GM12878 (cell line): ENCODE measurements at regions not wholly inside any gene's neighbourhood (a gene's known extent, or its start where the extent isn't known, plus 50 kb on each side); places are given as distances from the start of the nearest gene placed in this dataset.

Experiments
- ATAC-seq: fragments of 200-7000 bp; cut with Tn5 transposase; 3 replicates; pipeline ENCODE4 v1.9.1; 2020; ENCODE audit warnings: mild to moderate bottlenecking, moderate library complexity
- BruUV-seq: library from RNA; stranded (reverse); fragments of 400-500 nt; replicated peaks from 2 replicates; lab custom pipeline; 2021; lab: Mats Ljungman, UMichigan
- CTCF ChIA-PET: fragments of 300-600 bp; sonication (Branson Sonifier 250); formaldehyde crosslinking; extraction: SDS; loops from one replicate; lab custom pipeline; 2021; ENCODE audit warnings: inconsistent platforms; lab: Yijun Ruan, JAX
- POLR2A ChIA-PET: fragments of 350-600 bp; formaldehyde crosslinking; extraction: SDS; loops from one replicate; lab custom pipeline; 2021; ENCODE audit warnings: inconsistent platforms; lab: Charles Lee
- RAD21 ChIA-PET: fragments of 300-600 bp; sonication (Branson Sonifier 250); formaldehyde crosslinking; loops from one replicate; lab custom pipeline; 2023; ENCODE audit warnings: antibody characterized with exemption; ENCODE audit not compliant: unreplicated experiment; lab: Charles Lee
- SMC1A ChIA-PET: fragments of 300-600 bp; sonication (Branson Sonifier 250); formaldehyde crosslinking; loops from one replicate; lab custom pipeline; 2023; ENCODE audit not compliant: unreplicated experiment, uncharacterized antibody; lab: Charles Lee
- DNase-seq: peaks from one replicate; pipeline ENCODE4 v3.0.0-alpha.2; 2011; ENCODE audit warnings: low read depth, low spot score
- FAIRE-seq: peaks from 3 replicates; lab custom pipeline; 2011; peaks lifted over from hg19 to GRCh38; lab: Jason Lieb, UNC
- H2AFZ ChIP-seq: 2 replicates; pipeline ENCODE4 v1.6.0; 2011; ENCODE audit warnings: low read depth, low read length, control low read depth; ENCODE audit not compliant: control insufficient read depth
- H3K27ac ChIP-seq: 2 replicates; pipeline ENCODE4 v1.5.1; 2011; ENCODE audit warnings: control low read depth; ENCODE audit not compliant: control insufficient read depth, insufficient read depth
- H3K27me3 ChIP-seq, 2 experiments: replicated peaks in 1 of 2; 2 replicates each; pipeline versions ENCODE4 v1.6.0 to v1.6.1; 2011; ENCODE audit warnings: low read length in 1 of 2; ENCODE audit not compliant: control insufficient read depth in 2 of 2, insufficient read depth in 2 of 2
- H3K36me3 ChIP-seq, 2 experiments: 2 replicates each; pipeline ENCODE4 v1.5.1; 2011; ENCODE audit warnings: low read length in 1 of 2; ENCODE audit not compliant: control insufficient read depth in 2 of 2, insufficient read depth in 2 of 2
- H3K4me1 ChIP-seq: 2 replicates; pipeline ENCODE4 v1.6.1; 2011; ENCODE audit warnings: mild to moderate bottlenecking, low read length, moderate library complexity, mixed read lengths; ENCODE audit not compliant: control insufficient read depth, insufficient read depth
- H3K4me2 ChIP-seq: 2 replicates; pipeline ENCODE4 v1.6.0; 2011; ENCODE audit warnings: control low read depth; ENCODE audit not compliant: control insufficient read depth, insufficient read depth
- H3K4me3 ChIP-seq: fragments of 200-600 bp; sonication (generic); 2 replicates; pipeline ENCODE4 v1.5.1; 2016
- H3K79me2 ChIP-seq: 2 replicates; pipeline ENCODE4 v1.6.0; 2011; ENCODE audit warnings: low read length; ENCODE audit not compliant: control insufficient read depth, insufficient read depth
- H3K9ac ChIP-seq: 2 replicates; pipeline ENCODE4 v1.8.0; 2011; ENCODE audit warnings: low read length, control low read depth, mixed read lengths; ENCODE audit not compliant: control insufficient read depth, insufficient read depth
- H3K9me3 ChIP-seq: replicated peaks from 3 replicates; pipeline ENCODE4 v1.5.1; 2011; ENCODE audit warnings: mild to moderate bottlenecking, low read length; ENCODE audit not compliant: control insufficient read depth, insufficient read depth
- H4K20me1 ChIP-seq: 2 replicates; pipeline ENCODE4 v1.6.0; 2011; ENCODE audit not compliant: control insufficient read depth, insufficient read depth
- CREM ChIP-seq: IDR thresholded peaks from 2 replicates; pipeline ENCODE4 v1.6.1; 2014; ENCODE audit warnings: antibody characterized with exemption, low read depth
- ETV6 ChIP-seq, 2 experiments: fragments of 450-650 bp in 1 of 2; IDR thresholded peaks in 1 of 2; conservative IDR thresholded peaks in 1 of 2; 2 replicates each; pipeline ENCODE4 v1.6.1; 2014; ENCODE audit warnings: antibody characterized with exemption in 1 of 2, borderline replicate concordance in 1 of 2, low read depth in 1 of 2, mild to moderate bottlenecking in 1 of 2, moderate library complexity in 1 of 2
- PML ChIP-seq: IDR thresholded peaks from 2 replicates; pipeline ENCODE4 v1.6.1; 2012; ENCODE audit warnings: low read length, inconsistent platforms
- WGBS: methylation state at CpG from one replicate; pipeline ENCODE4 v1.1.6; 2016; ENCODE audit warnings: low lambda C conversion rate; ENCODE audit not compliant: insufficient replicate concordance, insufficient coverage; ENCODE audit errors: missing lambda C conversion rate; 5-methylcytosine and 5-hydroxymethylcytosine counted together
- in situ Hi-C: fragments of 300-500 bp; cut with MboI; formaldehyde crosslinking; loops from 9 replicates; pipeline ENCODE4 v1.14.3; 2018; ENCODE audit warnings: mixed read lengths
- intact Hi-C: fragments of 100-400 bp; cut with micrococcal nuclease; formaldehyde crosslinking; loops from one replicate; pipeline ENCODE4 v1.14.2; 2022; ENCODE audit not compliant: unreplicated experiment
- TF ChIP-seq, protein P1 (sequence below): fragments of 450-650 bp; IDR thresholded peaks from 2 replicates; pipeline ENCODE4 v1.6.1; 2017; ENCODE audit warnings: low read depth, mild to moderate bottlenecking, moderate library complexity
- TF ChIP-seq, protein P2 (sequence below): fragments of 450-650 bp; IDR thresholded peaks from 2 replicates; pipeline ENCODE4 v1.6.1; 2017; ENCODE audit warnings: mild to moderate bottlenecking, moderate library complexity
- TF ChIP-seq, protein P3 (sequence below): fragments of 450-650 bp; formaldehyde crosslinking; IDR thresholded peaks from 2 replicates; pipeline ENCODE4 v1.4.0; 2022; ENCODE audit warnings: mild to moderate bottlenecking, moderate library complexity
- TF ChIP-seq, protein P4 (sequence below): IDR thresholded peaks from 2 replicates; pipeline ENCODE4 v1.6.1; 2011; ENCODE audit warnings: low read depth, low read length, improper control_type of control experiment, borderline replicate concordance

DNA sequence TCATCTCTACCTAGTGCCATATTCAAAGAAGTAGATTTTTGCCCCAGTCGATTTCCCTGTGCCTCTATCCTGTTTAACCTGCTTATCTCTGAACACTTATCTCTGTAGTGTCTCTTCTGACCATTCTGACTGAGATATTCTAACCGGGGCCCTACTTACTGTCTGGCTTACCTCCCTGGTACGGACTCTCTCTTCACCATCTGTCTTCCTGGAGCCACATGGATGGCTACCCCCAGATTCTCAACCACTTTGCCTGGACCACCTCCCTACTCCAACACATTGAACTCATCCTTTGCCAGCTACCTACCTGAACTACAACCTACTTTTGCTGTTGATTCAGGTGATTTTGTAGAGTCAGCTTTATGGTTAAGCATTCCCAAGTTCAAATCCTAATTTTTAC lies 397.4 kb upstream of the SLC24A2 start:
- Histone ChIP-seq H4K20me1 (no peaks in the 10 kb centered on the region), H3K27ac (no peak overlapping the region), H2AFZ (no peak overlapping the region), H3K79me2 (no peaks in the 10 kb centered on the region), H3K4me3 (no peak overlapping the region), H3K4me2 (no peak overlapping the region), H3K36me3 (no peaks in the 10 kb centered on the region), H3K9me3 (no peaks in the 10 kb centered on the region), H3K4me1 (no peaks in the 10 kb centered on the region), H3K27me3 (0 out of 4 replicates have a peak, but pooled peaks cover 0 to 3% of the 10 kb centered on the region in 2 experiments), H3K9ac (no peak overlapping the region)
- intact Hi-C loops (no loop called here), in situ Hi-C loops (no loop called here)
- no TSS peak for BruUV-seq
- no peak for DNase-seq
- ATAC-seq: no peak
- 26% methylated on average over 3 of the region's 3 CpGs for WGBS
- ChIA-PET CTCF (no interaction called here), RAD21 (no interaction called here), SMC1A (no interaction called here), POLR2A (no interaction called here)
- no peak for FAIRE-seq
- TF ChIP-seq CREM (no peak), PML (no peak)
- TF ChIP-seq, protein P1, sequence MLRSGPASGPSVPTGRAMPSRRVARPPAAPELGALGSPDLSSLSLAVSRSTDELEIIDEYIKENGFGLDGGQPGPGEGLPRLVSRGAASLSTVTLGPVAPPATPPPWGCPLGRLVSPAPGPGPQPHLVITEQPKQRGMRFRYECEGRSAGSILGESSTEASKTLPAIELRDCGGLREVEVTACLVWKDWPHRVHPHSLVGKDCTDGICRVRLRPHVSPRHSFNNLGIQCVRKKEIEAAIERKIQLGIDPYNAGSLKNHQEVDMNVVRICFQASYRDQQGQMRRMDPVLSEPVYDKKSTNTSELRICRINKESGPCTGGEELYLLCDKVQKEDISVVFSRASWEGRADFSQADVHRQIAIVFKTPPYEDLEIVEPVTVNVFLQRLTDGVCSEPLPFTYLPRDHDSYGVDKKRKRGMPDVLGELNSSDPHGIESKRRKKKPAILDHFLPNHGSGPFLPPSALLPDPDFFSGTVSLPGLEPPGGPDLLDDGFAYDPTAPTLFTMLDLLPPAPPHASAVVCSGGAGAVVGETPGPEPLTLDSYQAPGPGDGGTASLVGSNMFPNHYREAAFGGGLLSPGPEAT: no peak

DNA sequence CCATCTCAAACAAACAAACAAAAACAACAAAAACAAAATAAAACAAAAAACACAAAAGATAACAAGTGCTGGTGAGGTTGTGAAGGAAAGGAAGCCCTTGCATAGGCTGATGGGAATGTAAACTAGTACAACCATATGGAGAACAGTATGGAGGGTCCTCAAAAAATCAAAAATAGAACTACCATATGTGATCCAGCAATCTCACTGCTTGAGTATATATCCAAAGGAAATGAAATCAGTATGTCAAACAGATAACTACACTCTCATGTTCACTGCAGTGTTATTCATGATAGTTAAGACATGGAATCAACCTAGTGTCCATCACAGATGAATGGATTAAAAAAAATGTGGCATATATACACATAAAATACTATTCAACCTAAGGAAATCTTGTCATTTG lies 395.7 kb upstream of the SLC24A2 start:
- Histone ChIP-seq H3K9me3 (no peaks in the 10 kb centered on the region), H3K79me2 (no peaks in the 10 kb centered on the region), H2AFZ (no peak overlapping the region), H3K4me2 (no peak overlapping the region), H3K9ac (no peak overlapping the region), H4K20me1 (no peaks in the 10 kb centered on the region), H3K4me1 (no peaks in the 10 kb centered on the region), H3K36me3 (no peaks in the 10 kb centered on the region), H3K27ac (no peak overlapping the region), H3K4me3 (no peak overlapping the region), H3K27me3 (no peaks in the 10 kb centered on the region)
- ATAC-seq: no peak
- ChIA-PET POLR2A (no interaction called here), RAD21 (no interaction called here), CTCF (interaction anchor here (0.7 kb wide), 1 partner anchor 61 kb away, joined by 3 read pairs; no protein-coding TSS in a partner anchor), SMC1A (no interaction called here)
- no peak for FAIRE-seq
- no TSS peak for BruUV-seq
- no peak for DNase-seq
- intact Hi-C loops (no loop called here), in situ Hi-C loops (no loop called here)
- TF ChIP-seq, protein P2, sequence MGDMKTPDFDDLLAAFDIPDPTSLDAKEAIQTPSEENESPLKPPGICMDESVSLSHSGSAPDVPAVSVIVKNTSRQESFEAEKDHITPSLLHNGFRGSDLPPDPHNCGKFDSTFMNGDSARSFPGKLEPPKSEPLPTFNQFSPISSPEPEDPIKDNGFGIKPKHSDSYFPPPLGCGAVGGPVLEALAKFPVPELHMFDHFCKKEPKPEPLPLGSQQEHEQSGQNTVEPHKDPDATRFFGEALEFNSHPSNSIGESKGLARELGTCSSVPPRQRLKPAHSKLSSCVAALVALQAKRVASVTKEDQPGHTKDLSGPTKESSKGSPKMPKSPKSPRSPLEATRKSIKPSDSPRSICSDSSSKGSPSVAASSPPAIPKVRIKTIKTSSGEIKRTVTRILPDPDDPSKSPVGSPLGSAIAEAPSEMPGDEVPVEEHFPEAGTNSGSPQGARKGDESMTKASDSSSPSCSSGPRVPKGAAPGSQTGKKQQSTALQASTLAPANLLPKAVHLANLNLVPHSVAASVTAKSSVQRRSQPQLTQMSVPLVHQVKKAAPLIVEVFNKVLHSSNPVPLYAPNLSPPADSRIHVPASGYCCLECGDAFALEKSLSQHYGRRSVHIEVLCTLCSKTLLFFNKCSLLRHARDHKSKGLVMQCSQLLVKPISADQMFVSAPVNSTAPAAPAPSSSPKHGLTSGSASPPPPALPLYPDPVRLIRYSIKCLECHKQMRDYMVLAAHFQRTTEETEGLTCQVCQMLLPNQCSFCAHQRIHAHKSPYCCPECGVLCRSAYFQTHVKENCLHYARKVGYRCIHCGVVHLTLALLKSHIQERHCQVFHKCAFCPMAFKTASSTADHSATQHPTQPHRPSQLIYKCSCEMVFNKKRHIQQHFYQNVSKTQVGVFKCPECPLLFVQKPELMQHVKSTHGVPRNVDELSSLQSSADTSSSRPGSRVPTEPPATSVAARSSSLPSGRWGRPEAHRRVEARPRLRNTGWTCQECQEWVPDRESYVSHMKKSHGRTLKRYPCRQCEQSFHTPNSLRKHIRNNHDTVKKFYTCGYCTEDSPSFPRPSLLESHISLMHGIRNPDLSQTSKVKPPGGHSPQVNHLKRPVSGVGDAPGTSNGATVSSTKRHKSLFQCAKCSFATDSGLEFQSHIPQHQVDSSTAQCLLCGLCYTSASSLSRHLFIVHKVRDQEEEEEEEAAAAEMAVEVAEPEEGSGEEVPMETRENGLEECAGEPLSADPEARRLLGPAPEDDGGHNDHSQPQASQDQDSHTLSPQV: no peak
- TF ChIP-seq, protein P3, sequence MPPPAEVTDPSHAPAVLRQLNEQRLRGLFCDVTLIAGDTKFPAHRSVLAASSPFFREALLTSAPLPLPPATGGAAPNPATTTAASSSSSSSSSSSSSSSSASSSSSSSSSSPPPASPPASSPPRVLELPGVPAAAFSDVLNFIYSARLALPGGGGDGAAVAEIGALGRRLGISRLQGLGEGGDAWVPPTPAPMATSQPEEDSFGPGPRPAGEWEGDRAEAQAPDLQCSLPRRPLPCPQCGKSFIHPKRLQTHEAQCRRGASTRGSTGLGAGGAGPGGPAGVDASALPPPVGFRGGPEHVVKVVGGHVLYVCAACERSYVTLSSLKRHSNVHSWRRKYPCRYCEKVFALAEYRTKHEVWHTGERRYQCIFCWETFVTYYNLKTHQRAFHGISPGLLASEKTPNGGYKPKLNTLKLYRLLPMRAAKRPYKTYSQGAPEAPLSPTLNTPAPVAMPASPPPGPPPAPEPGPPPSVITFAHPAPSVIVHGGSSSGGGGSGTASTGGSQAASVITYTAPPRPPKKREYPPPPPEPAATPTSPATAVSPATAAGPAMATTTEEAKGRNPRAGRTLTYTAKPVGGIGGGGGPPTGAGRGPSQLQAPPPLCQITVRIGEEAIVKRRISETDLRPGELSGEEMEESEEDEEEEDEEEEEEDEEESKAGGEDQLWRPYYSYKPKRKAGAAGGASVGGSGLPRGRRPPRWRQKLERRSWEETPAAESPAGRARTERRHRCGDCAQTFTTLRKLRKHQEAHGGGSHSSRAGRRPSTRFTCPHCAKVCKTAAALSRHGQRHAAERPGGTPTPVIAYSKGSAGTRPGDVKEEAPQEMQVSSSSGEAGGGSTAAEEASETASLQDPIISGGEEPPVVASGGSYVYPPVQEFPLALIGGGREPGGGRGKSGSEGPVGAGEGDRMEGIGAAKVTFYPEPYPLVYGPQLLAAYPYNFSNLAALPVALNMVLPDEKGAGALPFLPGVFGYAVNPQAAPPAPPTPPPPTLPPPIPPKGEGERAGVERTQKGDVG (CRISPR knock-in tag): no peak
- no peak for TF ChIP-seq ETV6 (conservative IDR thresholded peaks at IDR 0.05 in 1 of 2, IDR thresholded peaks at IDR 0.05 in 1 of 2; ENCODE audit: borderline replicate concordance in 1 of 2, low read depth in 1 of 2)
- TF ChIP-seq, protein P4, sequence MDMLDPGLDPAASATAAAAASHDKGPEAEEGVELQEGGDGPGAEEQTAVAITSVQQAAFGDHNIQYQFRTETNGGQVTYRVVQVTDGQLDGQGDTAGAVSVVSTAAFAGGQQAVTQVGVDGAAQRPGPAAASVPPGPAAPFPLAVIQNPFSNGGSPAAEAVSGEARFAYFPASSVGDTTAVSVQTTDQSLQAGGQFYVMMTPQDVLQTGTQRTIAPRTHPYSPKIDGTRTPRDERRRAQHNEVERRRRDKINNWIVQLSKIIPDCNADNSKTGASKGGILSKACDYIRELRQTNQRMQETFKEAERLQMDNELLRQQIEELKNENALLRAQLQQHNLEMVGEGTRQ: no peak
